HL-60 (cell line): ENCODE measurements at regions not wholly inside any gene's neighbourhood (a gene's known extent, or its start where the extent isn't known, plus 50 kb on each side); places are given as distances from the start of the nearest gene placed in this dataset.
"Not testable (repeated sequence)": the region's sequence is repeated elsewhere in the genome, so short reads cannot be mapped to it uniquely, and the experiment has no call there.

Experiments
- GABPA ChIP-seq: IDR thresholded peaks from 2 replicates; pipeline ENCODE4 v1.6.1; 2012; ENCODE audit warnings: low read depth
- POLR2AphosphoS5 ChIP-seq: IDR thresholded peaks from 2 replicates; pipeline ENCODE4 v1.6.1; 2012; ENCODE audit warnings: low read depth
- SPI1 ChIP-seq: IDR thresholded peaks from 2 replicates; pipeline ENCODE4 v1.6.1; 2012; ENCODE audit warnings: low read depth, mild to moderate bottlenecking, borderline replicate concordance
- TF ChIP-seq, protein P1 (sequence below): IDR thresholded peaks from one replicate; pipeline ENCODE4 v1.5.1; 2011; ENCODE audit warnings: low read length, control low read depth, inconsistent platforms; ENCODE audit not compliant: insufficient read depth
- TF ChIP-seq, protein P2 (sequence below): IDR thresholded peaks from 2 replicates; pipeline ENCODE4 v1.6.1; 2012; ENCODE audit warnings: low read depth; ENCODE audit not compliant: insufficient replicate concordance

DNA sequence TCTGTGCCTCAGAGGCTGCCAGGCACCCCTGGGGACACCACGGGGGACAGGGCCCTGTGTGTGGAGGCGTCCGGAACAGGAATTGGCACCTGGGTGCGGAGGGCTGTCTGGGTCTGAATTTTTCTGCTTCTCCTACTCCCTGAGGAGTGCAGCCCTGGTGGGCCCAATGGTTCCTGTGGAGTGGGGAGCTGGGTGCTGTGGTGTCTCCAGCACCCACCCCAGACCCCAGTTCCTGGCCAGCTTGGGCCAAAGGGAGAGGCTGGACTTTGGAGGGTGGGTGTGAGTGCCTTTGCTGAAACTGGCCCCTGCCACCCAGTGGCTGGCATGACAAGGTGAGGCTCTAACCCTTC is 240.6 kb downstream of the GOLGA6L6 start:
- TF ChIP-seq, protein P1, sequence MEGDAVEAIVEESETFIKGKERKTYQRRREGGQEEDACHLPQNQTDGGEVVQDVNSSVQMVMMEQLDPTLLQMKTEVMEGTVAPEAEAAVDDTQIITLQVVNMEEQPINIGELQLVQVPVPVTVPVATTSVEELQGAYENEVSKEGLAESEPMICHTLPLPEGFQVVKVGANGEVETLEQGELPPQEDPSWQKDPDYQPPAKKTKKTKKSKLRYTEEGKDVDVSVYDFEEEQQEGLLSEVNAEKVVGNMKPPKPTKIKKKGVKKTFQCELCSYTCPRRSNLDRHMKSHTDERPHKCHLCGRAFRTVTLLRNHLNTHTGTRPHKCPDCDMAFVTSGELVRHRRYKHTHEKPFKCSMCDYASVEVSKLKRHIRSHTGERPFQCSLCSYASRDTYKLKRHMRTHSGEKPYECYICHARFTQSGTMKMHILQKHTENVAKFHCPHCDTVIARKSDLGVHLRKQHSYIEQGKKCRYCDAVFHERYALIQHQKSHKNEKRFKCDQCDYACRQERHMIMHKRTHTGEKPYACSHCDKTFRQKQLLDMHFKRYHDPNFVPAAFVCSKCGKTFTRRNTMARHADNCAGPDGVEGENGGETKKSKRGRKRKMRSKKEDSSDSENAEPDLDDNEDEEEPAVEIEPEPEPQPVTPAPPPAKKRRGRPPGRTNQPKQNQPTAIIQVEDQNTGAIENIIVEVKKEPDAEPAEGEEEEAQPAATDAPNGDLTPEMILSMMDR, result not testable (repeated sequence)
- TF ChIP-seq GABPA, POLR2AphosphoS5, SPI1: not testable (repeated sequence)
- TF ChIP-seq, protein P2, sequence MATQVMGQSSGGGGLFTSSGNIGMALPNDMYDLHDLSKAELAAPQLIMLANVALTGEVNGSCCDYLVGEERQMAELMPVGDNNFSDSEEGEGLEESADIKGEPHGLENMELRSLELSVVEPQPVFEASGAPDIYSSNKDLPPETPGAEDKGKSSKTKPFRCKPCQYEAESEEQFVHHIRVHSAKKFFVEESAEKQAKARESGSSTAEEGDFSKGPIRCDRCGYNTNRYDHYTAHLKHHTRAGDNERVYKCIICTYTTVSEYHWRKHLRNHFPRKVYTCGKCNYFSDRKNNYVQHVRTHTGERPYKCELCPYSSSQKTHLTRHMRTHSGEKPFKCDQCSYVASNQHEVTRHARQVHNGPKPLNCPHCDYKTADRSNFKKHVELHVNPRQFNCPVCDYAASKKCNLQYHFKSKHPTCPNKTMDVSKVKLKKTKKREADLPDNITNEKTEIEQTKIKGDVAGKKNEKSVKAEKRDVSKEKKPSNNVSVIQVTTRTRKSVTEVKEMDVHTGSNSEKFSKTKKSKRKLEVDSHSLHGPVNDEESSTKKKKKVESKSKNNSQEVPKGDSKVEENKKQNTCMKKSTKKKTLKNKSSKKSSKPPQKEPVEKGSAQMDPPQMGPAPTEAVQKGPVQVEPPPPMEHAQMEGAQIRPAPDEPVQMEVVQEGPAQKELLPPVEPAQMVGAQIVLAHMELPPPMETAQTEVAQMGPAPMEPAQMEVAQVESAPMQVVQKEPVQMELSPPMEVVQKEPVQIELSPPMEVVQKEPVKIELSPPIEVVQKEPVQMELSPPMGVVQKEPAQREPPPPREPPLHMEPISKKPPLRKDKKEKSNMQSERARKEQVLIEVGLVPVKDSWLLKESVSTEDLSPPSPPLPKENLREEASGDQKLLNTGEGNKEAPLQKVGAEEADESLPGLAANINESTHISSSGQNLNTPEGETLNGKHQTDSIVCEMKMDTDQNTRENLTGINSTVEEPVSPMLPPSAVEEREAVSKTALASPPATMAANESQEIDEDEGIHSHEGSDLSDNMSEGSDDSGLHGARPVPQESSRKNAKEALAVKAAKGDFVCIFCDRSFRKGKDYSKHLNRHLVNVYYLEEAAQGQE, result not testable (repeated sequence)
